HG02763 (cell line): ENCODE measurements at regions not wholly inside any gene's neighbourhood (a gene's known extent, or its start where the extent isn't known, plus 50 kb on each side); places are given as distances from the start of the nearest gene placed in this dataset.

Experiments used
- ATAC-seq: cut with Tn5 transposase; IDR thresholded peaks from one replicate; pipeline ENCODE4 v1.9.1; 2021; ENCODE audit warnings: mild to moderate bottlenecking, moderate library complexity; ENCODE audit not compliant: unreplicated experiment

GRCh38 chr1:209341673-209342420 lies 241.7 kb upstream of the CAMK1G start:
- no peak for ATAC-seq

DNA sequence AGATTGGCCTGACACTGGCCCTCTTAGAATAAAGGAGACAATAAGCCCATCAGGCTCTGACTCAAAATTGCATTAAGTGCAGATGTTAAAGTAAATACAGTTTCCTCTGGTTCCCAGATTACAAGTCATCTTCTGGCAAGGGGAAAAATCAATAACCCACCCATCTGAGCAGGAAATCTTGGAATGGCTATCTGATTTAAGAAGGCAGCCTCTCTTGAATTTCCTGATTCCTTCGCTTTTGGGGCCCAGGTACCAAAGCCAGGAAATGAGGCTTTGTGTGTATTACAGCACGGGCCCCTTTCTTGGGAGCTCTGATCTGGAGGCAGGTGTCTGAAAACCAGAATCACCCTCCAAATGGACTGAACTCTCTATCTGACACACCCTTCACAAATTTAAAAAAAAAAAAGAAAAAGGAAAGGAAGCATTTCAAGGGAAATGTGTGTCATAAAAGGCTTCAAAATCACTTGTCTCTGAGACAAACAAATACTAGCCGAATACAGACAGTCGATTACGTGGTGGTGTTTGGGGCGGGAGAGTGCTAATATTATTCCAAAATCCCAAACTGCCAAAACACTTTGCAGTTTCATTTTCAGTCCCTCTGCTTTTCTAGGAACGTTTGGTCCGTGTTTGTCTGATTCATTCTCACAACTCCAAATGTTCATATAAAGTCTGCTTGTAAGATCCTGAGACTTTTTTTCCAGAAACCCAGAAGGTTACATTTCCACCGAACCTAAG lies 240.9 kb upstream of the CAMK1G start:
- ATAC-seq = no peak

DNA sequence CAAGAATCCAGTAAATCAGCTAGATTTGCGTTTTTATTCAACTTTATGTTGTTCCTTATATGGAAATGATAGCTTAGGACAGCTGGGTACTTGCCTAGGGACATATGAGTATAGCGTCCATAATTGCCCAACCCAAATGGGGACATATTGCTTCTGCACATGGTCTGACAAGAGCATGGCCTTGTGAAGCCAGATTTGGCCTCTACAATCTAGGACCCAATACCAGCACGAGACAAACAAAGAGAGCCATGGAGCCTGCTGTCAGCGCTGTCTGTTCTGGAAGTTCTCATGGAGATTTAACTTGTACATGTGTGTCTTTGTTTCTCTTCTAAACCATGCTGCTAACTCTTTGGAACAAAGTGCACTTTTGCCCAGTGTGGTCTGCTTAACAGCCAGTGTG lies 240.0 kb upstream of the CAMK1G start:
- no peak for ATAC-seq

DNA sequence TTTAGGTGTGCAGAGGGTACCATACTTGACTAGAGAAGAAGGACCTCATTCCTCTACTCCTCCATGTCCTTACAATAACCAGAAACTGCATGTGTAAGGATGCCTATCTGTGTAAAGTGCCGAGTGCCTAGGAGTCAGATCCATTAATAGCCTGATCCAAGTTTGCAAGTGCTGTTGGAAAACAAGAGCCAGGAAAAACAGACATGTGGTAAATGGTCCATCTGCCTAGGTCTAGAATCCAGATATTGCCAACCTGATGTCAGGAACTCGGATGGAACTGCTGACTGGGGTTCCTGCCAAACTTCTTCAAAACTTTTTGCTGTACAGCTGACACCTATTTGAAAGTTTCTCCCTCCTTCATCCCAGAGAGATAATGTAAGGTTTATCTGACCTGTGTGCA lies 239.4 kb upstream of the CAMK1G start:
- ATAC-seq = no peak

DNA sequence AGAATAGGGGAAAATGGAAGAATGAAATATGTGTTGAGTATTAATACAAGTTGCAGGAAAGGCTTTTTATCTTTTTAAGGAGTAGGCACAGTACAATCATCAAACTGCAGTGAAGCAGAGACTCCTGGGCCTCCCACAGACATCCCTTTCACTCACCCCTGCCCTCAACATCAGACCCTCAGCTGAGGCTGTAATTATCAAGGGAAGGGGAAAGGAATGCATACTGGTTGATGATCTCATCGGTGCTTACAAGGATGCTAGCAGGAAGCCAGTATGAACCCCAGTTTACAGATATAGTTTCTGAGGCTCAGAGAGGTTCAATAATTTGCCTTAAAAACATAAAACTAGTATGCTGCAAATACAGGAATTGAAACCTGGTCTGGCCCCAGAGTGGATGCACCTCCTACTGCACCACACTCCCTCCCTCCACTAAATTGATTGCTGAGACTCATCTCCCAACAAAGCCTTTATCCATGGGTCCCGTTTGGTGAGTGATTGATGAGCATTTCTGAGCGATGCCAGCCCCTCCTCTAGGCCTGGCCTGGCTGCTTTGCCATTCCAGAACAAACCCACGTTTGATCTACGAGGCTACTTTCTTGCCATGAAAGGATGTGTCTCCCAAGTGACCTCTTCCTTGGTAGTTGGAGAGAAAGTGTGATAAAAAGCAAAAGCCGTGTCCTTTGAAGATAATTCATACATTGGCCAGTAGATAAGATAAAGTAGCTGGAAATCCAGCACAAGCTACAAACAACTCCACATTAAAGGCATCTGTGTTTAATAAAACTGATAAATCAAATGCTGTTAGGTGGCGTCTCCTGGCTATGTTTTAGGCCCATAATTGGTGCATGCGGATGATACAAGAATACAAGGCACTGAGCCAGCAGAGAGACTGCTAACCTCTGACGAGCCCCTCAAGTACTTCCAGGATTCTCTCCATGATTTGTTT lies 233.9 kb upstream of the CAMK1G start:
- ATAC-seq = no peak

- ATAC-seq = no peak
Observed at GRCh38 chr1:209353053-209353452, 230.5 kb upstream of the CAMK1G start.

DNA sequence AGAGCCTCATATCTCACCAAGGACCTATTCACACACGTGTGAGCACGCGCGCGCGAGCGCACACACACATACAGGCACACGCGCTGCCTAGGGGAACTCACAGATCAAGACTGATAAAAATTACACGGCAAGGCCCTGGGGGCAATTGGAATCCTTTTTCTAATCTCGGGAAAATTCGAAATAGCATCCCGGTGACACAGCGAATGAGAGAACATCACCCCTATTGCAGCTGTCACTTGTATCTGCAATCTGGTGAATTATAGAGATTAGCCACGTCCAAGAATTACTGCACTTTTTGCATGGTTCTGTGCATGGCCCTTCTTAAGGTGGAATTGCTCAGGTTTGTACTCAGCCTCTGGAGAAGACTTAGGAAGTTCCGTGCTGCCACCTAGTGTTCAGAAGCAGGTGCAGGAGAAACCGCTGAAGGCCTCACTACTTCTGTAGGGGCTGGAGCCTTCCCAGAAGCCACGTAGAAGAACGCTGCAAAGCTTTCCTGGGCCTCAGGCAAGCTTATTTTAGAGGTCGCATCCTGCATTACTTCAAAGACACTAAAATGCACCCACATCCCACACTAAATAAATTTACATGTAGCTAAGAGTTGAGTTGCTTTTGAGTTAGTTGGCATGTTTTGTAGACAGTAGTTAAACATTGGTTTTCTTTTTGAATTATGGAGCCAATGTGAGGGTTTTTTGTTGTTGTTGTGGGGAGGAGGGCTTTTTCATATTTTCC lies 229.2 kb upstream of the CAMK1G start:
- peak; percentile 63 for ATAC-seq

DNA sequence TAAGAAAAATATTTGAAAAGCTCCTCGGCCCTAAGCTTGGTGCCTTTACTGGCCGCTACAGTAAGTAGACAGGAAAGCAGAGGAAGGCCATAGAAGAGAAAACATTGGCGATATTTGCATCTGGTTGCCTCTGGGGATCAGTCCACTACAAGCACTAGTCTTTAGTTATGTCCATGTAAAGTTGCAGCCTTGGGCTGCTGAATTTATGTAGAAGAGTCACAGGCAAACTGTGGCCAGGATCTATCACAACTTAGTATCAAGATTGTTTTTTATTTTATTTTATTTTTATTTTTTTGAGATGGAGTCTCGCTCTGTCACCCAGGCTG lies 228.7 kb upstream of the CAMK1G start:
- ATAC-seq = no peak

GRCh38 chr1:209355415-209355814 lies 228.1 kb upstream of the CAMK1G start:
- ATAC-seq = no peak

DNA sequence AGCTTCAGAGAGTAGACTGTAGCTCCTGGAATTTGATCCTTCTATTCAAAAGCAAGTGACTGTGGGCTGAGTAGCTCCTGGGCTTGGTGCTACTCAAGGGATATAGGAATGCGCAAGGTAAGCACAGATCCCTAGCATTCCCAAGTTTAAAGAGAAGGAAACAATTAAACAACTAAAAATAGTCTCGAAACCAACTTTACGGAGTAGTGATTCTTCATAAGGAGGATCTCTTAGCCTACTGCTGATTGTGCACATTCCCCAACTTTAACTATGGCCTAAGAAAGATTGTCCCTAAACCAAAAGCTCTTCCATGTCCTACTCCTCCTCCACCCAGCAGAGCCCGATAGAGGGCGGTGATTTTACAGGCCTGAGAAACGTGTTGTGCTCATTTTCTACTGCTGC lies 226.5 kb upstream of the CAMK1G start:
- ATAC-seq = no peak

- no peak for ATAC-seq
Observed at GRCh38 chr1:209363112-209363511, 220.4 kb upstream of the CAMK1G start.

DNA sequence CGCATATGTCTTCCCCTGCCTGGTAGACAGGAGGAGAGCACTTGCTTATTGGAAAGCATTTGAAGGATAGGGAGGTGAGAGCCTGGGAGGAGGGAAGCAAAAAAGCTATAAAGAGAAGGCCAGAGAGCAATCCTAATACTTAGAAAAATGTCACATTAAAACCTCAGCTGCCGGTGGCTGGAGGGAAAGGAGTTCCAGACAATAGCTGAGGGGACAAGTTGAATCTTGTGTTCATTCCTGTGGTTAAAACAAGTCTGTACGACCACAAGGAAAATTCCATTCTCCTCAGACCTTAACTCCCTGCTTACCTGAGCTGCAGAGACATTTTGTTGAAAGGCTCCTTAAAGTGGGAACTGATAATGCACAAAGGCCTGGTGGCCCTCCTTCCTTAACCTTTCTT lies 218.8 kb upstream of the CAMK1G start:
- ATAC-seq = no peak

DNA sequence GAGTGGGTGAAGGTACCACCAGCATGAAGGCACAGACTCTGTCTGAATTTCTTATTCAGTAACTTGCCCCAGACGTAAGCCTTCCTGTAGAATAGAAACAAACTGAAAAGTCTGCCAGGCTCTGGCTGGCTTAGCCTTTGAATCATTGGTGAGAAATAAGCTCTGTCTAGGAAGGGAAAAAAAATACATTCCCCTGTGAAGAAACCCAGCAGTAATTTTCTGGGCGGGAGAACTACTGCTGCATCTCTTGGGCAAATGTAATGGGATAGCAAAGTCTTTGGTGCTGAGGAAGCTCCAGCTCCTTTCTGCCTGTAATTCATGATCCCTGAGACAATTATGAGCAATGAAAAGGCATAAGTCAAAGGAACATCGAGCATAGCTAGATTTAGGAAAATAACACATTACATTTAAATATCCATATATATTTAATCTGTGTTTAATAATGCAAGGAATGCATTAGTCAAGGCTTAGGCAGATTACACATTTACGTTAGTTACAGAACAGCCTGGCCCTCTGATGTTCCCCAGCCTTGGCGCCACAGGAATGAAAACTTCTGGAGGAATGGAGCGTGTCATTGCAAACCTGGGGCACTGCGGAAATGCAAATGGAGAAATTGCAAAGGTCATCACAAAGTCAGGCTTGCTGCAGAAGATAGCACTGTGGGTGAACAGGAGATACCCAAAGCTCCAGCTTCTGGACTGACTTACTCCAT lies 216.3 kb upstream of the CAMK1G start:
- ATAC-seq = no peak

- ATAC-seq = no peak
Observed at GRCh38 chr1:209368864-209369598, 214.5 kb upstream of the CAMK1G start.

GRCh38 chr1:209370241-209370995 lies 213.1 kb upstream of the CAMK1G start:
- no peak for ATAC-seq

DNA sequence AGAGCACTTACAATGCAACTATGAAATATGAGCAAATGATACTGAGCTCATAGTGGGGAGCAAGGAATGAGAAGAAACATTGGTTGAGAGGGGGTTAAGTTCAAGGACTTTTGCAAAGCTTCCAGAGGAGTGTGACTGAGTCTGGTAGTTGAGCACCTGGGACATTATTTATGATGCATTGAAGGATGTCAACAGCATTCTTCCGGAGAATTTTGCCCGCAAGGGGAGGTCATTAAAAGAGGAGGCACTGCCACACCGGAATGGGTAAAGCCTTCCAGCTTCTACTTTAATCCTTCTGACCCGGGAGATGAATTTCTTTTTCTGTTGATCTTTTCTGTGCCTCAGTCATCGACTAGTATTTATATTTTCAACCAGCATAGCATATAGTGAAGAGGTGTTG lies 208.4 kb upstream of the CAMK1G start:
- ATAC-seq = no peak

DNA sequence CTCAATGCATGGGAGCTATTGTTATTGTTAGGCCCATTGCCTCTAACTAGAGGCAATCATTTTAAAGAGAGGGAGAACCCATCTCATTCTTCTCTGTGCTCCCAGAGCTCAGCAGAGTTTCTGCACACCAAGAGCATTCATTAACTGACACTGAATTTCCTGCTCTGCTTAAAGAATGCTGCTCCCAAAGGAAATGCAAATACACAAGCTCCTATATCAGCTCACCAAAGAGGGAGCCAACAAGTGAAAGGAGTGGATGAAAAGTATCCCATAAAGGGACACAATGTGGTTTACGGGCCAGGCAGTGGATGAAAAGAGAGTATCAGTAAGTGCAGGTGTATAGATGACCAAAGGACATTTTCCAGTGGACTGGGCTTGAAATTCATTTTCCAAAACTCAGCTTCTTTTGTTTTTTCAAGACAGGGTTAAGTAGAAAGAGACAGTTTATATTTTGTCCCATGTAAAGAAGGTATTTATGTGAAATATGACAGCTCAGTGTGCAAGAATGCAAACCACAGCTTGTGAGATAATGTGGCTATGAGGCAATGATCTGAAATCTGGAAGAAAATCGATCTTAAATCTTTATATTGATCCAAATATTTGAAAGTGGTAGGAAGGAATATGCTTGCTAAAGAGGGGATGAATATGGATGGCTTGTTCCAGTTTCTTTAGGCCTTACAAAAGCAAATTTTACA lies 207.7 kb upstream of the CAMK1G start:
- no peak for ATAC-seq

- no peak for ATAC-seq
Observed at GRCh38 chr1:209376774-209377173, 206.7 kb upstream of the CAMK1G start.
